ENCODE measurements at regions not wholly inside any gene's neighbourhood (a gene's known extent, or its start where the extent isn't known, plus 50 kb on each side); places are given as distances from the start of the nearest gene placed in this dataset.

DNA sequence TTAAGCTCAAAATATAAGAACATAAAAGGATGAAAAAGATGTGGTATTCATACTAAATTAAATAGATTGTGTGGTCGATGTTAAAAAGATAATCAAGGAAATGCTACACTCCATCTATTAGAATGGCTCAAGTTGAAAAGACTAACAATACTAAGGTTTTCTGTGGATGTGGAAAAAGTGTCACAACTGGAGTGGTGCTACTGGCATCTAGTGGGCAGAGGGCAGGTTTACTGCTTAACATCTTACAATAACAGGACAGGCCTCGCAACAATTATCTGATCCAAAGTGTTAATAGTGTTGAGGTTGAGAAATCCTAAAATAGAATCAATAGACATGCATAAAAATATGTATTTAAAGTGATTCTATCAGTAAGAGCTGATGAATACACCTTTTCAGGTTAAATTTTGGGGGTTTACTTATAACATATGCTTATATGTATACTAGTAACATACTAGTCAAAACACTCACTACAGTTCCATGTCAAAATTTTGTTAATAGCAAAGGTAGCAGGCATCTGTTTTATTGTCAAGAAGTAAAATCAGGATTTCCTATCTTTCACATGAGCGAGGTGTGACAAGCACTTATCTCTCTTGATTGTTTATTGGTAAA lies 91.5 kb upstream of the TMEFF2 start:
- 73% methylated on average over 3 of the region's 3 CpGs for WGBS (ENCODE audit: low lambda C conversion rate)
- POLR2A ChIA-PET = no interaction called here
- H3K4me1 ChIP-seq (ENCODE audit: control insufficient read depth in 1 of 2, insufficient read depth in 2 of 2, low read depth in 1 of 2, low read length in 1 of 2) = no peaks in the 10 kb centered on the region; a peak in 1 of 4 replicates

DNA sequence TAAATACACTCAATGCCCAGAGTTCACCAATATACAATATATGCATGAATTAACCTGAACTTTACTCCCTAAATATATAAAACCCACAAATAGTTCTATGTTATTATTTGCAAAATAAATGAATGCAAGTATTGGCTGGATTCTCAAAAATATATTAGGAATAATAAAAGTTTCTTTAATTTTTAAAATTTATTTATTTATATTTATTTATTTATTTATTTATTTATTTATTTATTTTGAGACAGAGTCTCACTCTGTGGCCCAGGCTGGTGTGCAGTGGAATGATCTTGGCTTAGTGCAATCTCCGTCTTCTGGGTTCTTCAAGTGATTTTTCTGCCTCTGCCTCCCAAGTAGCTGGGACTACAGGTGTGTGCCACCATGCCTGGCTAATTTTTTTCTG lies 88.7 kb upstream of the TMEFF2 start:
- ChIA-PET CTCF (no interaction called here), POLR2A (no interaction called here)
- no peak overlapping the region for H3K4me2 ChIP-seq
- H3K4me1 ChIP-seq (ENCODE audit: control insufficient read depth in 1 of 2, insufficient read depth in 2 of 2, low read depth in 1 of 2, low read length in 1 of 2) = no peaks in the 10 kb centered on the region; a peak in 1 of 4 replicates
- H3K9me3 ChIP-seq = no peaks in the 10 kb centered on the region
- H4K20me1 ChIP-seq (ENCODE audit: insufficient read depth) = no peaks in the 10 kb centered on the region
- H3K27me3 ChIP-seq (ENCODE audit: insufficient read depth) = no peaks in the 10 kb centered on the region
- no peak for TF ChIP-seq YY1 (IDR thresholded peaks at IDR 0.05; ENCODE audit: low read depth)
- TF ChIP-seq RFX5 (IDR thresholded peaks at IDR 0.05; ENCODE audit: low read length) = no peak
- no peak for TF ChIP-seq FOXJ3 (CRISPR knock-in tag; IDR thresholded peaks at IDR 0.05)
- TF ChIP-seq FOSL2 (IDR thresholded peaks at IDR 0.05; ENCODE audit: borderline replicate concordance, low read depth) = no peak
- TF ChIP-seq, protein P1, sequence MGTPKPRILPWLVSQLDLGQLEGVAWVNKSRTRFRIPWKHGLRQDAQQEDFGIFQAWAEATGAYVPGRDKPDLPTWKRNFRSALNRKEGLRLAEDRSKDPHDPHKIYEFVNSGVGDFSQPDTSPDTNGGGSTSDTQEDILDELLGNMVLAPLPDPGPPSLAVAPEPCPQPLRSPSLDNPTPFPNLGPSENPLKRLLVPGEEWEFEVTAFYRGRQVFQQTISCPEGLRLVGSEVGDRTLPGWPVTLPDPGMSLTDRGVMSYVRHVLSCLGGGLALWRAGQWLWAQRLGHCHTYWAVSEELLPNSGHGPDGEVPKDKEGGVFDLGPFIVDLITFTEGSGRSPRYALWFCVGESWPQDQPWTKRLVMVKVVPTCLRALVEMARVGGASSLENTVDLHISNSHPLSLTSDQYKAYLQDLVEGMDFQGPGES (IDR thresholded peaks at IDR 0.05; ENCODE audit: low read depth, low read length) = no peak
- TF ChIP-seq GABPA (IDR thresholded peaks at IDR 0.05; ENCODE audit: low read depth) = no peak
- no peak for TF ChIP-seq NFIC (IDR thresholded peaks at IDR 0.05; ENCODE audit: borderline replicate concordance)
- no peak for TF ChIP-seq TAF1 (IDR thresholded peaks at IDR 0.05; ENCODE audit: borderline replicate concordance, low read depth, low read length)
- no peak for TF ChIP-seq SIN3A (IDR thresholded peaks at IDR 0.05; ENCODE audit: borderline replicate concordance, low read depth, low read length)
- no peak for TF ChIP-seq TCF12 (IDR thresholded peaks at IDR 0.05)
- no peak for TF ChIP-seq SMC3 (IDR thresholded peaks at IDR 0.05; ENCODE audit: low read depth, low read length)
- no peak for TF ChIP-seq TEAD4 (IDR thresholded peaks at IDR 0.05; ENCODE audit: borderline replicate concordance, insufficient read depth)
- no peak for TF ChIP-seq POLR2AphosphoS5 (IDR thresholded peaks at IDR 0.05; ENCODE audit: low read depth, low read length)
- no peak for TF ChIP-seq EP300 (IDR thresholded peaks at IDR 0.05; ENCODE audit: borderline replicate concordance in 1 of 2, low read depth in 1 of 2, low read length in 1 of 2)
- TF ChIP-seq, protein P2, sequence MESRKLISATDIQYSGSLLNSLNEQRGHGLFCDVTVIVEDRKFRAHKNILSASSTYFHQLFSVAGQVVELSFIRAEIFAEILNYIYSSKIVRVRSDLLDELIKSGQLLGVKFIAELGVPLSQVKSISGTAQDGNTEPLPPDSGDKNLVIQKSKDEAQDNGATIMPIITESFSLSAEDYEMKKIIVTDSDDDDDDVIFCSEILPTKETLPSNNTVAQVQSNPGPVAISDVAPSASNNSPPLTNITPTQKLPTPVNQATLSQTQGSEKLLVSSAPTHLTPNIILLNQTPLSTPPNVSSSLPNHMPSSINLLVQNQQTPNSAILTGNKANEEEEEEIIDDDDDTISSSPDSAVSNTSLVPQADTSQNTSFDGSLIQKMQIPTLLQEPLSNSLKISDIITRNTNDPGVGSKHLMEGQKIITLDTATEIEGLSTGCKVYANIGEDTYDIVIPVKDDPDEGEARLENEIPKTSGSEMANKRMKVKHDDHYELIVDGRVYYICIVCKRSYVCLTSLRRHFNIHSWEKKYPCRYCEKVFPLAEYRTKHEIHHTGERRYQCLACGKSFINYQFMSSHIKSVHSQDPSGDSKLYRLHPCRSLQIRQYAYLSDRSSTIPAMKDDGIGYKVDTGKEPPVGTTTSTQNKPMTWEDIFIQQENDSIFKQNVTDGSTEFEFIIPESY (IDR thresholded peaks at IDR 0.05; ENCODE audit: borderline replicate concordance, low read depth) = no peak
- no peak for TF ChIP-seq ELF1 (IDR thresholded peaks at IDR 0.05)
- no peaks in the 10 kb centered on the region for H3K36me3 ChIP-seq (replicated peaks in 1 of 2; ENCODE audit: control insufficient read depth in 1 of 2, insufficient read depth in 2 of 2, low read length in 1 of 2)
- no peaks in the 10 kb centered on the region for H3F3A ChIP-seq (replicated peaks; ENCODE audit: insufficient read depth)
- no peak for DNase-seq
- no peaks in the 10 kb centered on the region for H3K79me2 ChIP-seq (ENCODE audit: insufficient read depth)
- WGBS (ENCODE audit: low lambda C conversion rate) = 89% methylated on average over 1 of the region's 1 CpG
- no peak overlapping the region for H3K27ac ChIP-seq (ENCODE audit: low read depth in 2 of 2, low read length in 1 of 2)
- H3K9me2 ChIP-seq = no peaks in the 10 kb centered on the region
- H2AFZ ChIP-seq (ENCODE audit: low read depth) = no peak overlapping the region
- H3K9ac ChIP-seq = no peak overlapping the region
- no peak overlapping the region for H3K4me3 ChIP-seq (ENCODE audit: low read depth in 2 of 2, low read length in 1 of 2)

More for the DNA sequence above, 91.5 kb upstream of the TMEFF2 start:
- H3F3A ChIP-seq (replicated peaks; ENCODE audit: insufficient read depth) = no peaks in the 10 kb centered on the region
- H3K9me3 ChIP-seq = no peaks in the 10 kb centered on the region
- H3K79me2 ChIP-seq (ENCODE audit: insufficient read depth) = no peaks in the 10 kb centered on the region
- no peak overlapping the region for H2AFZ ChIP-seq (ENCODE audit: low read depth)
- TF ChIP-seq, protein P3, sequence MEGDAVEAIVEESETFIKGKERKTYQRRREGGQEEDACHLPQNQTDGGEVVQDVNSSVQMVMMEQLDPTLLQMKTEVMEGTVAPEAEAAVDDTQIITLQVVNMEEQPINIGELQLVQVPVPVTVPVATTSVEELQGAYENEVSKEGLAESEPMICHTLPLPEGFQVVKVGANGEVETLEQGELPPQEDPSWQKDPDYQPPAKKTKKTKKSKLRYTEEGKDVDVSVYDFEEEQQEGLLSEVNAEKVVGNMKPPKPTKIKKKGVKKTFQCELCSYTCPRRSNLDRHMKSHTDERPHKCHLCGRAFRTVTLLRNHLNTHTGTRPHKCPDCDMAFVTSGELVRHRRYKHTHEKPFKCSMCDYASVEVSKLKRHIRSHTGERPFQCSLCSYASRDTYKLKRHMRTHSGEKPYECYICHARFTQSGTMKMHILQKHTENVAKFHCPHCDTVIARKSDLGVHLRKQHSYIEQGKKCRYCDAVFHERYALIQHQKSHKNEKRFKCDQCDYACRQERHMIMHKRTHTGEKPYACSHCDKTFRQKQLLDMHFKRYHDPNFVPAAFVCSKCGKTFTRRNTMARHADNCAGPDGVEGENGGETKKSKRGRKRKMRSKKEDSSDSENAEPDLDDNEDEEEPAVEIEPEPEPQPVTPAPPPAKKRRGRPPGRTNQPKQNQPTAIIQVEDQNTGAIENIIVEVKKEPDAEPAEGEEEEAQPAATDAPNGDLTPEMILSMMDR (IDR thresholded peaks at IDR 0.05) = peak; percentile 70
- TF ChIP-seq RAD21 (IDR thresholded peaks at IDR 0.05; ENCODE audit: low read length) = peak; percentile 68
- peak; percentile 61 for TF ChIP-seq SMC3 (IDR thresholded peaks at IDR 0.05; ENCODE audit: low read depth, low read length)
- TF ChIP-seq, protein P4, sequence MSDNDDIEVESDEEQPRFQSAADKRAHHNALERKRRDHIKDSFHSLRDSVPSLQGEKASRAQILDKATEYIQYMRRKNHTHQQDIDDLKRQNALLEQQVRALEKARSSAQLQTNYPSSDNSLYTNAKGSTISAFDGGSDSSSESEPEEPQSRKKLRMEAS (IDR thresholded peaks at IDR 0.05; ENCODE audit: low read depth) = no peak
- no peaks in the 10 kb centered on the region for H4K20me1 ChIP-seq (ENCODE audit: insufficient read depth)
- no peaks in the 10 kb centered on the region for H3K27me3 ChIP-seq (ENCODE audit: insufficient read depth)
- H3K9ac ChIP-seq = no peak overlapping the region
- H3K4me2 ChIP-seq = no peak overlapping the region
- peak; percentile 19 for DNase-seq
- no peak overlapping the region for H3K4me3 ChIP-seq (ENCODE audit: low read depth in 2 of 2, low read length in 1 of 2)
- CTCF ChIA-PET = interaction anchor here (0.8 to 1.5 kb wide), 9 partner anchors 11 to 983 kb away, joined by 3 to 7 read pairs (median 4); partner anchors contain the start of gene TMEFF2
- H3K36me3 ChIP-seq (replicated peaks in 1 of 2; ENCODE audit: control insufficient read depth in 1 of 2, insufficient read depth in 2 of 2, low read length in 1 of 2) = no peaks in the 10 kb centered on the region
- no peak overlapping the region for H3K27ac ChIP-seq (ENCODE audit: low read depth in 2 of 2, low read length in 1 of 2)
- no peaks in the 10 kb centered on the region for H3K9me2 ChIP-seq
